A549 (cell line): ENCODE measurements at regions not wholly inside any gene's neighbourhood (a gene's known extent, or its start where the extent isn't known, plus 50 kb on each side); places are given as distances from the start of the nearest gene placed in this dataset.

Experiments used
- ATAC-seq, 2 experiments: fragments of 200-7000 bp in 1 of 2; fragments of >200 bp in 1 of 2; cut with Nextera tagmentation in 1 of 2; cut with Tn5 transposase in 1 of 2; 3 replicates each; pipeline versions ENCODE4 v1.8.0 to v1.9.1; 2018 to 2020; ENCODE audit warnings: mild to moderate bottlenecking in 1 of 2, moderate library complexity in 1 of 2
- CTCF ChIA-PET: fragments of 300-600 bp; sonication (Branson Sonifier 250); formaldehyde crosslinking; extraction: SDS; loops from one replicate; lab custom pipeline; 2021; ENCODE audit warnings: antibody characterized with exemption, inconsistent platforms; lab: Yijun Ruan, JAX
- POLR2A ChIA-PET: fragments of 350-600 bp; formaldehyde crosslinking; extraction: SDS; loops from one replicate; lab custom pipeline; 2021; ENCODE audit warnings: antibody characterized with exemption, inconsistent platforms; lab: Yijun Ruan, JAX
- DNase-seq, 2 experiments: peaks; one replicate each; pipeline versions ENCODE4 v3.0.0 to v3.0.0-alpha.2; 2011 to 2016; ENCODE audit warnings: low read depth in 1 of 2, low spot score in 1 of 2
- FAIRE-seq: peaks from 2 replicates; lab custom pipeline; 2011; peaks lifted over from hg19 to GRCh38; lab: Jason Lieb, UNC
- H3K27ac ChIP-seq, 2 experiments: fragments of >200 bp; sonication (Bioruptor Twin); formaldehyde crosslinking; 3 replicates each; pipeline ENCODE4 v1.5.1; 2016 to 2017
- H3K4me1 ChIP-seq: fragments of >200 bp; sonication (Bioruptor Twin); formaldehyde crosslinking; 3 replicates; pipeline ENCODE4 v1.6.1; 2016
- H3K4me2 ChIP-seq: fragments of >200 bp; sonication (Bioruptor Twin); formaldehyde crosslinking; 3 replicates; pipeline ENCODE4 v1.6.1; 2016
- H3K4me3 ChIP-seq: fragments of >200 bp; sonication (Bioruptor Twin); formaldehyde crosslinking; 3 replicates; pipeline ENCODE4 v1.5.1; 2016
- H3K9me3 ChIP-seq: fragments of >200 bp; sonication (Bioruptor Twin); formaldehyde crosslinking; 3 replicates; pipeline ENCODE4 v1.6.1; 2016
- CBX2 ChIP-seq: fragments of 200-600 bp; sonication (generic); IDR thresholded peaks from 2 replicates; pipeline ENCODE4 v1.6.1; 2016; ENCODE audit warnings: low read depth, mild to moderate bottlenecking, borderline replicate concordance
- CEBPB ChIP-seq, 2 experiments: fragments of >200 bp in 1 of 2; sonication (Bioruptor Twin) in 1 of 2; formaldehyde crosslinking in 1 of 2; IDR thresholded peaks; 2 replicates each; pipeline ENCODE4 v1.6.1; 2012 to 2016
- CTCF ChIP-seq: fragments of >200 bp; sonication (Bioruptor Twin); formaldehyde crosslinking; IDR thresholded peaks from 3 replicates; pipeline ENCODE4 v1.5.1; 2016
- E2F6 ChIP-seq: IDR thresholded peaks from 2 replicates; pipeline ENCODE4 v1.6.1; 2012; ENCODE audit warnings: low read depth, borderline replicate concordance
- EHMT2 ChIP-seq: fragments of 200-600 bp; sonication (generic); IDR thresholded peaks from 2 replicates; pipeline ENCODE4 v1.6.1; 2016; ENCODE audit warnings: antibody characterized with exemption, low read depth, mild to moderate bottlenecking, moderate library complexity
- ELK1 ChIP-seq: fragments of 150-350 bp; IDR thresholded peaks from 2 replicates; pipeline ENCODE4 v1.6.1; 2014; ENCODE audit warnings: low read depth, mild to moderate bottlenecking, low read length
- EP300 ChIP-seq, 2 experiments: fragments of >200 bp; sonication (Bioruptor Twin); formaldehyde crosslinking; IDR thresholded peaks; 2 replicates in 1 of 2; 3 replicates in 1 of 2; pipeline ENCODE4 v1.6.1; 2016 to 2017
- HES2 ChIP-seq: fragments of >200 bp; sonication (Bioruptor Twin); formaldehyde crosslinking; IDR thresholded peaks from 2 replicates; pipeline ENCODE4 v1.6.1; 2016
- HEYL ChIP-seq: fragments of 250-450 bp; sonication (Bioruptor Pico); IDR thresholded peaks from 2 replicates; pipeline ENCODE4 v1.8.0; 2021; ENCODE audit warnings: mild to moderate bottlenecking, moderate library complexity
- HOXA7 ChIP-seq: fragments of 250-450 bp; sonication (Bioruptor Pico); IDR thresholded peaks from 2 replicates; pipeline ENCODE4 v1.5.0; 2020; ENCODE audit warnings: mild to moderate bottlenecking, moderate library complexity
- HOXB13 ChIP-seq: fragments of 250-450 bp; sonication (Bioruptor Pico); IDR thresholded peaks from 2 replicates; pipeline ENCODE4 v1.5.0; 2020; ENCODE audit warnings: low read depth, mild to moderate bottlenecking, moderate library complexity
- HOXB5 ChIP-seq: fragments of 250-450 bp; sonication (Bioruptor Pico); IDR thresholded peaks from 2 replicates; pipeline ENCODE4 v1.5.0; 2020; ENCODE audit warnings: mild to moderate bottlenecking, moderate library complexity
- JUN ChIP-seq, 2 experiments: fragments of >200 bp; sonication (Bioruptor Twin); formaldehyde crosslinking; IDR thresholded peaks; 2 replicates in 1 of 2; 3 replicates in 1 of 2; pipeline ENCODE4 v1.6.1; 2016 to 2017
- KDM5A ChIP-seq: fragments of 200-600 bp; sonication (generic); IDR thresholded peaks from 2 replicates; pipeline ENCODE4 v1.6.1; 2016; ENCODE audit warnings: antibody characterized with exemption, mild to moderate bottlenecking
- MAFK ChIP-seq: fragments of 450-650 bp; IDR thresholded peaks from 2 replicates; pipeline ENCODE4 v1.6.1; 2014; ENCODE audit not compliant: partially characterized antibody
- NFE2L2 ChIP-seq: fragments of 150-350 bp; conservative IDR thresholded peaks from 2 replicates; pipeline ENCODE4 v1.6.1; 2014; ENCODE audit warnings: low read length
- NPAS2 ChIP-seq: fragments of 250-450 bp; sonication (Bioruptor Pico); IDR thresholded peaks from 2 replicates; pipeline ENCODE4 v1.8.0; 2022; ENCODE audit warnings: mild to moderate bottlenecking, moderate library complexity, borderline replicate concordance
- PHF8 ChIP-seq: fragments of 200-600 bp; sonication (generic); IDR thresholded peaks from 2 replicates; pipeline ENCODE4 v1.6.1; 2016; ENCODE audit warnings: low read depth, mild to moderate bottlenecking, antibody characterized with exemption, moderate library complexity, borderline replicate concordance
- POLR2A ChIP-seq: IDR thresholded peaks from 2 replicates; pipeline ENCODE4 v1.6.1; 2012; ENCODE audit warnings: mild to moderate bottlenecking, low read length
- RAD21 ChIP-seq, 2 experiments: fragments of >200 bp in 1 of 2; sonication (Bioruptor Twin) in 1 of 2; formaldehyde crosslinking in 1 of 2; IDR thresholded peaks in 1 of 2; conservative IDR thresholded peaks in 1 of 2; 2 replicates in 1 of 2; 3 replicates in 1 of 2; pipeline ENCODE4 v1.6.1; 2012 to 2018; ENCODE audit warnings: inconsistent platforms in 1 of 2
- RARB ChIP-seq: fragments of 250-450 bp; sonication (Bioruptor Pico); IDR thresholded peaks from 2 replicates; pipeline ENCODE4 v1.8.0; 2021; ENCODE audit warnings: mild to moderate bottlenecking, moderate library complexity
- RCOR1 ChIP-seq: fragments of 150-350 bp; IDR thresholded peaks from 2 replicates; pipeline ENCODE4 v1.6.1; 2014; ENCODE audit warnings: antibody characterized with exemption, low read length, low read depth
- TFCP2L1 ChIP-seq: fragments of 250-450 bp; sonication (Bioruptor Pico); IDR thresholded peaks from 2 replicates; pipeline ENCODE4 v1.5.0; 2021; ENCODE audit warnings: mild to moderate bottlenecking
- USF2 ChIP-seq: fragments of 450-650 bp; IDR thresholded peaks from 2 replicates; pipeline ENCODE4 v1.6.1; 2014; ENCODE audit warnings: antibody characterized with exemption
- ZFP36 ChIP-seq: fragments of 450-650 bp; IDR thresholded peaks from 2 replicates; pipeline ENCODE4 v1.6.1; 2014; ENCODE audit warnings: borderline replicate concordance; ENCODE audit not compliant: partially characterized antibody
- ZNF302 ChIP-seq: fragments of 250-450 bp; sonication (Bioruptor Pico); IDR thresholded peaks from 2 replicates; pipeline ENCODE4 v1.9.0; 2021; ENCODE audit warnings: inconsistent platforms, mild to moderate bottlenecking, moderate library complexity
- WGBS: methylation state at CpG from one replicate; pipeline ENCODE4 v1.1.6; 2017; ENCODE audit errors: missing lambda C conversion rate; 5-methylcytosine and 5-hydroxymethylcytosine counted together
- TF ChIP-seq, protein P1 (sequence below): fragments of >200 bp; sonication (Bioruptor Twin); formaldehyde crosslinking; IDR thresholded peaks from 3 replicates; pipeline ENCODE4 v1.6.1; 2016

DNA sequence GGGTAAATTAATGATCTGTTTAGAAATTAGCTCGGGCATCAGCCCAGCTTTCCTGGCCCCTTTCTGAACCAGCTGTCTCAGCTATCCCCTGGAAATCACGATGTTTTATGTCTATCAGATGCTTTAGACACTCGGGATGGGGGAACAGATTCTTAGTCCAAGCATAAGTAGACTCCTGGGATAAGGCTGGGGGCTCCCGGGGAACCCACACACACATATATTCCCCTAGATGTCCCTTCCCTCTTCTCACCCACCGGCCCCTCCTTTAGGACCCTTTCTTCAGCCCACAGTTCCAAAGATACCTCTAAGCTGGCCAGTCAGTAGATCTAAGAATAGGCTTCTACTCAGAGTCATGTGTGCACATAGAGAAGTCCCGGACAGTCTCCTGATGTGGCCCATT, 151.5 kb upstream of the COPS8 start:
- TF ChIP-seq ELK1 (no peak), POLR2A (no peak), PHF8 (no peak), JUN (IDR thresholded peaks at IDR 0.05) (no peak), NPAS2 (no peak), CBX2 (no peak), RCOR1 (no peak), RAD21 (conservative IDR thresholded peaks at IDR 0.05 in 1 of 2, IDR thresholded peaks at IDR 0.05 in 1 of 2) (no peak), HOXB13 (no peak), EP300 (IDR thresholded peaks at IDR 0.05) (no peak), KDM5A (no peak), NFE2L2 (no peak), RARB (CRISPR knock-in tag) (no peak), ZFP36 (no peak), TFCP2L1 (CRISPR knock-in tag) (no peak), E2F6 (no peak), USF2 (no peak), EHMT2 (no peak)
- TF ChIP-seq, protein P1, sequence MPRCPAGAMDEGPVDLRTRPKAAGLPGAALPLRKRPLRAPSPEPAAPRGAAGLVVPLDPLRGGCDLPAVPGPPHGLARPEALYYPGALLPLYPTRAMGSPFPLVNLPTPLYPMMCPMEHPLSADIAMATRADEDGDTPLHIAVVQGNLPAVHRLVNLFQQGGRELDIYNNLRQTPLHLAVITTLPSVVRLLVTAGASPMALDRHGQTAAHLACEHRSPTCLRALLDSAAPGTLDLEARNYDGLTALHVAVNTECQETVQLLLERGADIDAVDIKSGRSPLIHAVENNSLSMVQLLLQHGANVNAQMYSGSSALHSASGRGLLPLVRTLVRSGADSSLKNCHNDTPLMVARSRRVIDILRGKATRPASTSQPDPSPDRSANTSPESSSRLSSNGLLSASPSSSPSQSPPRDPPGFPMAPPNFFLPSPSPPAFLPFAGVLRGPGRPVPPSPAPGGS: no peak
- TF ChIP-seq, all 56 proteins: peak for 0
- POLR2A ChIA-PET: no interaction called here
- CTCF ChIA-PET: interaction anchor here (0.6 to 0.8 kb wide), 3 partner anchors 18 to 758 kb away, joined by 3 read pairs; no protein-coding TSS in a partner anchor
- no peak for FAIRE-seq
- Histone ChIP-seq H3K4me3 (no peak overlapping the region), H3K4me2 (no peak overlapping the region), H3K4me1 (no peaks in the 10 kb centered on the region), H3K27ac (no peak overlapping the region), H3K9me3 (no peaks in the 10 kb centered on the region)
- WGBS: 29% methylated on average over 6 of the region's 6 CpGs
- DNase-seq: no peak
- ATAC-seq: no peak

GRCh38 chr2:236934656-236935055, 151.0 kb upstream of the COPS8 start:
- no peak overlapping the region for H3K4me3 ChIP-seq
- 52% methylated on average over 3 of the region's 3 CpGs for WGBS
- no peaks in the 10 kb centered on the region for H3K9me3 ChIP-seq
- no peak overlapping the region for H3K4me2 ChIP-seq
- CTCF ChIA-PET: interaction anchor here (0.6 kb wide), 1 partner anchor 104 kb away, joined by 3 read pairs; no protein-coding TSS in a partner anchor
- POLR2A ChIA-PET: no interaction called here
- DNase-seq (no peak), FAIRE-seq (no peak), ATAC-seq (peak in 1 of 2 experiments; percentile 36; a peak in 1 of 6 replicates)
- H3K27ac ChIP-seq: no peak overlapping the region
- TF ChIP-seq E2F6 (no peak), TFCP2L1 (CRISPR knock-in tag) (no peak)
- no peaks in the 10 kb centered on the region for H3K4me1 ChIP-seq

DNA sequence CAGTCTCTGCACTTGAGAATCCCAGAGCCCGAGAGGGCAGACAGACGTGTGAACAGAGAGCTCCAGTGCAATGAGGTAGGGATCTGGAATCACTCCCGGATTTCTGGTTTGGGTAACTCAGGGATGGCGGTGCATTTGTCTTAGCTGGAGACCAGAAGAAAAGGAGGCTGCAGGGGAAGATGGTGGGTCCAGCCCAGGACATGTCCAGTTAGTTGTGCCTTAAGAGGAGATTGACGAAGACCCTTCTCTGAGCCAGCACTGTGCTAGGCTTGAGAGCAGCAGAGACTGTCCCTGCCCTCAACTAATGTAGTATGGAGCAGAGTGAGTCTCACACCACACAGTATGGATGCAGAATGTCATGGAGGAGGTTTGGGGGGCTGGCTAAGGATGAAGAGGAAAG, 150.6 kb upstream of the COPS8 start:
- Histone ChIP-seq H3K4me1 (no peaks in the 10 kb centered on the region), H3K4me2 (no peak overlapping the region), H3K4me3 (no peak overlapping the region), H3K27ac (no peak overlapping the region), H3K9me3 (no peaks in the 10 kb centered on the region)
- no peak for FAIRE-seq
- DNase-seq: no peak
- ChIA-PET POLR2A (no interaction called here), CTCF (no interaction called here)
- ATAC-seq: peak in 1 of 2 experiments; percentile 38; a peak in 2 of 6 replicates
- WGBS: 41% methylated on average over 5 of the region's 5 CpGs
- TF ChIP-seq HEYL (CRISPR knock-in tag) (no peak), HOXA7 (CRISPR knock-in tag) (no peak), HES2 (no peak), CEBPB (IDR thresholded peaks at IDR 0.05) (no peak), ZNF302 (no peak), MAFK (no peak), CTCF (no peak), HOXB5 (CRISPR knock-in tag) (no peak), EHMT2 (no peak)
